ENCODE measurements at regions not wholly inside any gene's neighbourhood (a gene's known extent, or its start where the extent isn't known, plus 50 kb on each side); places are given as distances from the start of the nearest gene placed in this dataset.

- TF ChIP-seq TSHZ2 (CRISPR knock-in tag; IDR thresholded peaks at IDR 0.05), result no peak
- no peak for TF ChIP-seq ESRRG (CRISPR knock-in tag; IDR thresholded peaks at IDR 0.05)
- TF ChIP-seq TCF4 (CRISPR knock-in tag; IDR thresholded peaks at IDR 0.05; ENCODE audit: borderline replicate concordance), result no peak
- no peak for TF ChIP-seq GLIS3 (CRISPR knock-in tag; IDR thresholded peaks at IDR 0.05)
- TF ChIP-seq ARNTL (CRISPR knock-in tag; IDR thresholded peaks at IDR 0.05; ENCODE audit: borderline replicate concordance, low read depth), result no peak
- TF ChIP-seq BACH2 (CRISPR knock-in tag; IDR thresholded peaks at IDR 0.05; ENCODE audit: borderline replicate concordance), result no peak
- no peak for TF ChIP-seq ISL1 (CRISPR knock-in tag; IDR thresholded peaks at IDR 0.05)
- TF ChIP-seq PPARA (CRISPR knock-in tag; IDR thresholded peaks at IDR 0.05; ENCODE audit: borderline replicate concordance), result no peak
- TF ChIP-seq RARB (CRISPR knock-in tag; IDR thresholded peaks at IDR 0.05), result no peak
- TF ChIP-seq SNAI2 (CRISPR knock-in tag; IDR thresholded peaks at IDR 0.05), result no peak
These were observed 200.6 kb upstream of the HMCN1 start (continued) for GRCh38 chr1:185533596-185533995.

- TF ChIP-seq ZFP30 (CRISPR knock-in tag; IDR thresholded peaks at IDR 0.05) (no peak), RARB (CRISPR knock-in tag; IDR thresholded peaks at IDR 0.05) (no peak), TCF4 (CRISPR knock-in tag; IDR thresholded peaks at IDR 0.05; ENCODE audit: borderline replicate concordance) (no peak), ZNF8 (CRISPR knock-in tag; IDR thresholded peaks at IDR 0.05) (no peak), ZNF565 (CRISPR knock-in tag; conservative IDR thresholded peaks at IDR 0.05; ENCODE audit: low read depth) (no peak), ZC3H10 (CRISPR knock-in tag; IDR thresholded peaks at IDR 0.05) (no peak), ARNTL (CRISPR knock-in tag; IDR thresholded peaks at IDR 0.05; ENCODE audit: borderline replicate concordance, low read depth) (no peak)
- no peak for ATAC-seq
These were observed 201.3 kb upstream of the HMCN1 start for GRCh38 chr1:185532856-185533255.

- ATAC-seq, result no peak
- no peak for TF ChIP-seq ZFP3 (CRISPR knock-in tag; IDR thresholded peaks at IDR 0.05)
- TF ChIP-seq ISL1 (CRISPR knock-in tag; IDR thresholded peaks at IDR 0.05), result no peak
- TF ChIP-seq PPARA (CRISPR knock-in tag; IDR thresholded peaks at IDR 0.05; ENCODE audit: borderline replicate concordance), result no peak
- TF ChIP-seq ZNF70 (CRISPR knock-in tag; IDR thresholded peaks at IDR 0.05), result no peak
These were observed 202.4 kb upstream of the HMCN1 start for GRCh38 chr1:185531838-185532237.

- no peak for ATAC-seq
- TF ChIP-seq TOX (CRISPR knock-in tag; IDR thresholded peaks at IDR 0.05; ENCODE audit: borderline replicate concordance) (no peak), ISL1 (CRISPR knock-in tag; IDR thresholded peaks at IDR 0.05) (no peak), ZNF565 (CRISPR knock-in tag; conservative IDR thresholded peaks at IDR 0.05; ENCODE audit: low read depth) (no peak), TCF4 (CRISPR knock-in tag; IDR thresholded peaks at IDR 0.05; ENCODE audit: borderline replicate concordance) (no peak), PPARA (CRISPR knock-in tag; IDR thresholded peaks at IDR 0.05; ENCODE audit: borderline replicate concordance) (no peak), RARB (CRISPR knock-in tag; IDR thresholded peaks at IDR 0.05) (no peak), OSR1 (CRISPR knock-in tag; IDR thresholded peaks at IDR 0.05) (no peak), ZNF70 (CRISPR knock-in tag; IDR thresholded peaks at IDR 0.05) (no peak)
These were observed 204.0 kb upstream of the HMCN1 start for GRCh38 chr1:185530215-185530614.

GRCh38 chr1:185529673-185530072 is 204.5 kb upstream of the HMCN1 start:
- no peak for TF ChIP-seq OSR1 (CRISPR knock-in tag; IDR thresholded peaks at IDR 0.05)
- TF ChIP-seq SNAI2 (CRISPR knock-in tag; IDR thresholded peaks at IDR 0.05), result no peak
- no peak for TF ChIP-seq TCF4 (CRISPR knock-in tag; IDR thresholded peaks at IDR 0.05; ENCODE audit: borderline replicate concordance)
- no peak for TF ChIP-seq ZFP3 (CRISPR knock-in tag; IDR thresholded peaks at IDR 0.05)
- no peak for TF ChIP-seq ZC3H10 (CRISPR knock-in tag; IDR thresholded peaks at IDR 0.05)
- no peak for TF ChIP-seq RARB (CRISPR knock-in tag; IDR thresholded peaks at IDR 0.05)
- no peak for TF ChIP-seq TOX (CRISPR knock-in tag; IDR thresholded peaks at IDR 0.05; ENCODE audit: borderline replicate concordance)
- TF ChIP-seq ZNF565 (CRISPR knock-in tag; conservative IDR thresholded peaks at IDR 0.05; ENCODE audit: low read depth), result no peak
- ATAC-seq, result no peak

GRCh38 chr1:185528084-185528676 is 206.0 kb upstream of the HMCN1 start:
- no peak for ATAC-seq
- TF ChIP-seq ISL1 (CRISPR knock-in tag; IDR thresholded peaks at IDR 0.05) (no peak), OSR1 (CRISPR knock-in tag; IDR thresholded peaks at IDR 0.05) (no peak), ZNF565 (CRISPR knock-in tag; conservative IDR thresholded peaks at IDR 0.05; ENCODE audit: low read depth) (no peak), ZC3H10 (CRISPR knock-in tag; IDR thresholded peaks at IDR 0.05) (no peak), TOX (CRISPR knock-in tag; IDR thresholded peaks at IDR 0.05; ENCODE audit: borderline replicate concordance) (no peak), TSHZ2 (CRISPR knock-in tag; IDR thresholded peaks at IDR 0.05) (no peak), PPARA (CRISPR knock-in tag; IDR thresholded peaks at IDR 0.05; ENCODE audit: borderline replicate concordance) (no peak), CREB5 (CRISPR knock-in tag; IDR thresholded peaks at IDR 0.05; ENCODE audit: low read depth) (no peak), TCF4 (CRISPR knock-in tag; IDR thresholded peaks at IDR 0.05; ENCODE audit: borderline replicate concordance) (no peak), RARB (CRISPR knock-in tag; IDR thresholded peaks at IDR 0.05) (no peak), CSRNP3 (CRISPR knock-in tag; IDR thresholded peaks at IDR 0.05) (no peak), CSDC2 (CRISPR knock-in tag; IDR thresholded peaks at IDR 0.05) (no peak), BACH2 (CRISPR knock-in tag; IDR thresholded peaks at IDR 0.05; ENCODE audit: borderline replicate concordance) (no peak)

Data from SK-N-SH treated with all-trans-retinoic acid at 6 μM for 48 hours (cell line).